Endothelial cell of umbilical vein (primary cell): ENCODE measurements at regions not wholly inside any gene's neighbourhood (a gene's known extent, or its start where the extent isn't known, plus 50 kb on each side); places are given as distances from the start of the nearest gene placed in this dataset.

Experiments
- BruUV-seq: library from RNA; stranded (reverse); fragments of 400-500 nt; replicated peaks from 2 replicates; lab custom pipeline; 2021; lab: Mats Ljungman, UMichigan
- CTCF ChIA-PET: fragments of 300-600, 350-600 bp; sonication (Branson Sonifier 250); formaldehyde crosslinking; loops from one replicate; lab custom pipeline; 2021; ENCODE audit warnings: antibody characterized with exemption, inconsistent platforms; lab: Charles Lee
- POLR2A ChIA-PET: fragments of 300-600, 350-600 bp; sonication (Branson Sonifier 250); formaldehyde crosslinking; loops from one replicate; lab custom pipeline; 2021; ENCODE audit warnings: antibody characterized with exemption, inconsistent platforms; lab: Charles Lee
- DNase-seq: peaks from one replicate; pipeline ENCODE4 v3.0.0-alpha.2; 2011; ENCODE audit warnings: low read depth, low spot score
- FAIRE-seq: peaks from 2 replicates; lab custom pipeline; 2011; peaks lifted over from hg19 to GRCh38; lab: Jason Lieb, UNC
- H2AFZ ChIP-seq: 2 replicates; pipeline ENCODE4 v1.6.0; 2012; ENCODE audit warnings: low read depth, low read length, control low read depth, inconsistent platforms
- H3K27ac ChIP-seq: 2 replicates; pipeline ENCODE4 v1.5.1; 2011; ENCODE audit warnings: low read depth, mild to moderate bottlenecking, control low read depth, low read length, moderate library complexity; ENCODE audit not compliant: insufficient read depth
- H3K27me3 ChIP-seq, 2 experiments: 2 replicates each; pipeline versions ENCODE4 v1.6.0 to v1.6.1; 2011; ENCODE audit warnings: low read length in 2 of 2, mixed read lengths in 1 of 2; ENCODE audit not compliant: control insufficient read depth in 2 of 2, insufficient read depth in 2 of 2
- H3K36me3 ChIP-seq, 2 experiments: 2 replicates in 1 of 2; 3 replicates in 1 of 2; pipeline ENCODE4 v1.5.1; 2011; ENCODE audit warnings: low read length in 2 of 2, mild to moderate bottlenecking in 1 of 2, moderate library complexity in 1 of 2; ENCODE audit not compliant: control insufficient read depth in 2 of 2, insufficient read depth in 2 of 2; ENCODE audit errors: extremely low read depth in 1 of 2
- H3K4me1 ChIP-seq: 3 replicates; pipeline ENCODE4 v1.5.1; 2011; ENCODE audit warnings: mild to moderate bottlenecking, low read length; ENCODE audit not compliant: control insufficient read depth, insufficient read depth; ENCODE audit errors: extremely low read depth
- H3K4me2 ChIP-seq: 2 replicates; pipeline ENCODE4 v1.6.1; 2011; ENCODE audit warnings: low read length, control low read depth, mixed read lengths; ENCODE audit not compliant: insufficient read depth
- H3K4me3 ChIP-seq, 3 experiments: fragments of 200-600 bp in 1 of 3; sonication (generic), shearing (Covaris generic) in 1 of 3; replicated peaks in 1 of 3; 2 replicates each; pipeline ENCODE4 v1.5.1; 2011 to 2016; ENCODE audit warnings: control low read depth in 3 of 3, low read length in 3 of 3, mild to moderate bottlenecking in 2 of 3, inconsistent platforms in 1 of 3, low read depth in 1 of 3, moderate library complexity in 1 of 3; ENCODE audit not compliant: insufficient read depth in 1 of 3
- H3K79me2 ChIP-seq: 2 replicates; pipeline ENCODE4 v1.6.0; 2012; ENCODE audit warnings: low read length, inconsistent platforms; ENCODE audit not compliant: control insufficient read depth, insufficient read depth
- H3K9ac ChIP-seq: replicated peaks from 2 replicates; pipeline ENCODE3; 2011; ENCODE audit warnings: low read length, control low read depth; ENCODE audit not compliant: insufficient read depth; ENCODE audit errors: extremely low read depth
- H3K9me1 ChIP-seq: replicated peaks from 3 replicates; pipeline ENCODE4 v1.6.0; 2011; ENCODE audit warnings: mild to moderate bottlenecking, low read length; ENCODE audit not compliant: control insufficient read depth, insufficient read depth; ENCODE audit errors: extremely low read depth
- H3K9me3 ChIP-seq: replicated peaks from 2 replicates; pipeline ENCODE4 v1.5.1; 2012; ENCODE audit warnings: low read length, inconsistent platforms; ENCODE audit not compliant: control insufficient read depth, insufficient read depth
- H4K20me1 ChIP-seq: replicated peaks from 2 replicates; pipeline ENCODE3; 2011; ENCODE audit warnings: mild to moderate bottlenecking, low read length; ENCODE audit not compliant: control insufficient read depth, insufficient read depth; ENCODE audit errors: extremely low read depth
- CTCF ChIP-seq, 2 donors: IDR thresholded peaks; 1 replicate in 1 of 2; 2 replicates in 1 of 2; pipeline ENCODE4 v1.5.1; 2011; ENCODE audit warnings: low read length in 2 of 2, mild to moderate bottlenecking in 2 of 2, moderate library complexity in 2 of 2, control low read depth in 1 of 2, inconsistent platforms in 1 of 2, low read depth in 1 of 2; ENCODE audit not compliant: insufficient read depth in 1 of 2; ENCODE audit errors: extremely low read depth in 1 of 2
- EZH2 ChIP-seq: IDR thresholded peaks from 2 replicates; pipeline ENCODE4 v1.6.1; 2012; ENCODE audit warnings: borderline replicate concordance, low read depth, mild to moderate bottlenecking, moderate library complexity, low read length, inconsistent platforms; ENCODE audit not compliant: severe bottlenecking
- MAX ChIP-seq: IDR thresholded peaks from 2 replicates; pipeline ENCODE4 v1.6.1; 2011; ENCODE audit not compliant: insufficient read depth, insufficient read length
- POLR2A ChIP-seq: IDR thresholded peaks from 2 replicates; pipeline ENCODE4 v1.6.1; 2012; ENCODE audit warnings: low read depth, mild to moderate bottlenecking, control low read depth, low read length
- dilution Hi-C: fragments of 300-500 bp; cut with MboI; formaldehyde crosslinking; loops from one replicate; pipeline ENCODE4 v1.15.0; 2019; ENCODE audit warnings: low sequenced_read_pairs; ENCODE audit not compliant: extremely low pct_ligation_motif_present
- intact Hi-C: fragments of 100-400 bp; cut with micrococcal nuclease; formaldehyde crosslinking; loops from one replicate; pipeline ENCODE4 v1.10.0; 2022

GRCh38 chr7:65251851-65252620 lies 121.6 kb upstream of the ZNF92 start:
- Histone ChIP-seq H4K20me1 (no peaks in the 10 kb centered on the region), H3K9me3 (no peaks in the 10 kb centered on the region), H3K27me3 (no peaks in the 10 kb centered on the region), H3K4me1 (no peaks in the 10 kb centered on the region), H3K4me3 (peak overlapping the region; percentile 0 to 56 (median 35)), H3K9me1 (no peaks in the 10 kb centered on the region), H3K79me2 (no peaks in the 10 kb centered on the region), H3K9ac (no peak overlapping the region), H3K36me3 (no peaks in the 10 kb centered on the region), H3K27ac (no peak overlapping the region), H3K4me2 (peak overlapping the region; percentile 43), H2AFZ (peak overlapping the region; percentile 69)
- TF ChIP-seq MAX (no peak), EZH2 (no peak), POLR2A (no peak), CTCF (IDR thresholded peaks at IDR 0.05; ENCODE audit: extremely low read depth in 1 of 2, insufficient read depth in 1 of 2, low read depth in 1 of 2, low read length in 2 of 2) (no peak)
- dilution Hi-C loops = no loop called here
- ChIA-PET CTCF (no interaction called here), POLR2A (no interaction called here)
- DNase-seq (peak; percentile 49), FAIRE-seq (peak; percentile 66)
- intact Hi-C loops = loop anchor here (2.0 kb wide), 1 partner anchor 17 kb away; no protein-coding TSS in a partner anchor
- no TSS peak for BruUV-seq
